ENCODE measurements at regions not wholly inside any gene's neighbourhood (a gene's known extent, or its start where the extent isn't known, plus 50 kb on each side); places are given as distances from the start of the nearest gene placed in this dataset.
A peak's percentile ranks its signal among the peaks of the same experiment; 100 is the strongest.

GRCh38 chr14:34270361-34270760 is 191.7 kb downstream of the SPTSSA start:
- Histone ChIP-seq H3K4me3 (ENCODE audit: low read depth, low read length) (no peak overlapping the region), H3K27me3 (replicated peaks) (no peaks in the 10 kb centered on the region), H3K36me3 (replicated peaks) (no peaks in the 10 kb centered on the region), H3K27ac (no peak overlapping the region)
- in situ Hi-C loops (cut with HindIII; ENCODE audit: low pct_ligation_motif_present, low sequenced_read_pairs), result no loop called here
- no peak for TF ChIP-seq CTCF (IDR thresholded peaks at IDR 0.05; ENCODE audit: low read depth, low read length, missing control alignments)
- no peak for DNase-seq

- in situ Hi-C loops (cut with HindIII; ENCODE audit: low pct_ligation_motif_present, low sequenced_read_pairs), result no loop called here
- Histone ChIP-seq H3K27me3 (replicated peaks) (no peaks in the 10 kb centered on the region), H3K36me3 (replicated peaks) (no peaks in the 10 kb centered on the region), H3K4me3 (ENCODE audit: low read depth, low read length) (no peak overlapping the region), H3K27ac (no peak overlapping the region)
- no peak for DNase-seq
- no peak for TF ChIP-seq CTCF (IDR thresholded peaks at IDR 0.05; ENCODE audit: low read depth, low read length, missing control alignments)
These were observed 195.7 kb downstream of the SPTSSA start for GRCh38 chr14:34266344-34266743.

GRCh38 chr14:34262127-34262910 is 199.7 kb downstream of the SPTSSA start:
- no peaks in the 10 kb centered on the region for H3K27me3 ChIP-seq (replicated peaks)
- in situ Hi-C loops (cut with HindIII; ENCODE audit: low pct_ligation_motif_present, low sequenced_read_pairs), result no loop called here

GRCh38 chr14:34259996-34260395 is 202.0 kb downstream of the SPTSSA start:
- Histone ChIP-seq H3K27ac (no peak overlapping the region), H3K36me3 (replicated peaks) (no peaks in the 10 kb centered on the region), H3K27me3 (replicated peaks) (no peaks in the 10 kb centered on the region), H3K4me3 (ENCODE audit: low read depth, low read length) (no peak overlapping the region)
- no peak for DNase-seq
- in situ Hi-C loops (cut with HindIII; ENCODE audit: low pct_ligation_motif_present, low sequenced_read_pairs), result no loop called here
- no peak for TF ChIP-seq CTCF (IDR thresholded peaks at IDR 0.05; ENCODE audit: low read depth, low read length, missing control alignments)

More at GRCh38 chr14:34262127-34262910, 199.7 kb downstream of the SPTSSA start:
- Histone ChIP-seq H3K36me3 (replicated peaks) (no peaks in the 10 kb centered on the region), H3K4me3 (ENCODE audit: low read depth, low read length) (no peak overlapping the region), H3K27ac (no peak overlapping the region)
- TF ChIP-seq CTCF (IDR thresholded peaks at IDR 0.05; ENCODE audit: low read depth, low read length, missing control alignments), result no peak
- no peak for DNase-seq

GRCh38 chr14:34258318-34258717 is 203.7 kb downstream of the SPTSSA start:
- DNase-seq, result peak; percentile 49
- no peak overlapping the region for H3K27ac ChIP-seq
- no peak overlapping the region for H3K4me3 ChIP-seq (ENCODE audit: low read depth, low read length)
- in situ Hi-C loops (cut with HindIII; ENCODE audit: low pct_ligation_motif_present, low sequenced_read_pairs), result no loop called here
- no peaks in the 10 kb centered on the region for H3K27me3 ChIP-seq (replicated peaks)
- no peak for TF ChIP-seq CTCF (IDR thresholded peaks at IDR 0.05; ENCODE audit: low read depth, low read length, missing control alignments)
- no peaks in the 10 kb centered on the region for H3K36me3 ChIP-seq (replicated peaks)

- in situ Hi-C loops (cut with HindIII; ENCODE audit: low pct_ligation_motif_present, low sequenced_read_pairs), result no loop called here
- no peak for DNase-seq
- Histone ChIP-seq H3K36me3 (replicated peaks) (no peaks in the 10 kb centered on the region), H3K27me3 (replicated peaks) (no peaks in the 10 kb centered on the region), H3K4me3 (ENCODE audit: low read depth, low read length) (no peak overlapping the region), H3K27ac (no peak overlapping the region)
- no peak for TF ChIP-seq CTCF (IDR thresholded peaks at IDR 0.05; ENCODE audit: low read depth, low read length, missing control alignments)
These were observed 204.5 kb downstream of the SPTSSA start for GRCh38 chr14:34257505-34257904.

Measured in brain microvascular endothelial cell (primary cell).